GM12873 (cell line): ENCODE measurements at regions not wholly inside any gene's neighbourhood (a gene's known extent, or its start where the extent isn't known, plus 50 kb on each side); places are given as distances from the start of the nearest gene placed in this dataset.

Experiments used
- CTCF ChIP-seq: IDR thresholded peaks from 2 replicates; pipeline ENCODE4 v1.5.1; 2012; ENCODE audit warnings: low read depth, mild to moderate bottlenecking, moderate library complexity, low read length, control low read depth; ENCODE audit not compliant: insufficient read depth; ENCODE audit errors: missing control alignments

- TF ChIP-seq CTCF: no peak
Observed at GRCh38 chr12:3961591-3961990, 88.4 kb upstream of the PARP11 start.

- no peak for TF ChIP-seq CTCF
Observed at GRCh38 chr12:3959799-3960560, 86.8 kb upstream of the PARP11 start.

- TF ChIP-seq CTCF: no peak
Observed at GRCh38 chr12:3958534-3958933, 85.3 kb upstream of the PARP11 start.

- no peak for TF ChIP-seq CTCF
Observed at GRCh38 chr12:3951380-3952135, 78.4 kb upstream of the PARP11 start.

- no peak for TF ChIP-seq CTCF
Observed at GRCh38 chr12:3950714-3951320, 77.6 kb upstream of the PARP11 start.

- no peak for TF ChIP-seq CTCF
Observed at GRCh38 chr12:3947781-3948180, 74.6 kb upstream of the PARP11 start.

- no peak for TF ChIP-seq CTCF
Observed at GRCh38 chr12:3945671-3946070, 72.5 kb upstream of the PARP11 start.
